ENCODE measurements at regions not wholly inside any gene's neighbourhood (a gene's known extent, or its start where the extent isn't known, plus 50 kb on each side); places are given as distances from the start of the nearest gene placed in this dataset.

DNA sequence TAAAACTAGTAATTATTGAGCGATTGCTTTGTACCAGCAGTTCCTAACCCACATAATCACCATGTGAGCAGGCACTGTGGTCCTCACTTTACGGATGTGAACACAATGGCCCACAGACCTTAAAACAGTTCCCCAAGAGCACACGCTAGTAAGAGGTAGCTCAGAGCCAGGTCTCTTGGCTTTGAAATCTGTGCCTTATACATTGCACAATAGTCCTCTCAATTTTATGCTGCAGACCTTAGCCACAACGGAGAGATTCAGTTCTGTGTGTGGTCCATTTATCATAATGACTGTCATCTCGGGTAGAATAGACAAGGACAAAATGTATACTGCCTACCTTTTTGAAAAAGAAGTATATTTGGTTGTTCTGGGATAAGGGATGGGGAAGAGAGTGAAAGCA, 289.0 kb upstream of the ANKRD55 start:
- TF ChIP-seq SIN3A (IDR thresholded peaks at IDR 0.05; ENCODE audit: borderline replicate concordance, insufficient read depth, low read length) (no peak), FOXP2 (optimal IDR thresholded peaks at IDR 0.05; ENCODE audit: borderline replicate concordance, extremely low read depth, extremely low read length, insufficient read depth) (no peak), POLR2AphosphoS5 (IDR thresholded peaks at IDR 0.05; ENCODE audit: low read depth, low read length) (no peak), TAF1 (IDR thresholded peaks at IDR 0.05; ENCODE audit: borderline replicate concordance, insufficient read depth, low read length) (no peak)
- TF ChIP-seq, protein P1, sequence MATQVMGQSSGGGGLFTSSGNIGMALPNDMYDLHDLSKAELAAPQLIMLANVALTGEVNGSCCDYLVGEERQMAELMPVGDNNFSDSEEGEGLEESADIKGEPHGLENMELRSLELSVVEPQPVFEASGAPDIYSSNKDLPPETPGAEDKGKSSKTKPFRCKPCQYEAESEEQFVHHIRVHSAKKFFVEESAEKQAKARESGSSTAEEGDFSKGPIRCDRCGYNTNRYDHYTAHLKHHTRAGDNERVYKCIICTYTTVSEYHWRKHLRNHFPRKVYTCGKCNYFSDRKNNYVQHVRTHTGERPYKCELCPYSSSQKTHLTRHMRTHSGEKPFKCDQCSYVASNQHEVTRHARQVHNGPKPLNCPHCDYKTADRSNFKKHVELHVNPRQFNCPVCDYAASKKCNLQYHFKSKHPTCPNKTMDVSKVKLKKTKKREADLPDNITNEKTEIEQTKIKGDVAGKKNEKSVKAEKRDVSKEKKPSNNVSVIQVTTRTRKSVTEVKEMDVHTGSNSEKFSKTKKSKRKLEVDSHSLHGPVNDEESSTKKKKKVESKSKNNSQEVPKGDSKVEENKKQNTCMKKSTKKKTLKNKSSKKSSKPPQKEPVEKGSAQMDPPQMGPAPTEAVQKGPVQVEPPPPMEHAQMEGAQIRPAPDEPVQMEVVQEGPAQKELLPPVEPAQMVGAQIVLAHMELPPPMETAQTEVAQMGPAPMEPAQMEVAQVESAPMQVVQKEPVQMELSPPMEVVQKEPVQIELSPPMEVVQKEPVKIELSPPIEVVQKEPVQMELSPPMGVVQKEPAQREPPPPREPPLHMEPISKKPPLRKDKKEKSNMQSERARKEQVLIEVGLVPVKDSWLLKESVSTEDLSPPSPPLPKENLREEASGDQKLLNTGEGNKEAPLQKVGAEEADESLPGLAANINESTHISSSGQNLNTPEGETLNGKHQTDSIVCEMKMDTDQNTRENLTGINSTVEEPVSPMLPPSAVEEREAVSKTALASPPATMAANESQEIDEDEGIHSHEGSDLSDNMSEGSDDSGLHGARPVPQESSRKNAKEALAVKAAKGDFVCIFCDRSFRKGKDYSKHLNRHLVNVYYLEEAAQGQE (IDR thresholded peaks at IDR 0.05; ENCODE audit: insufficient read depth in 1 of 2, low read depth in 2 of 2, low read length in 2 of 2) = no peak

- TF ChIP-seq, protein P1 (IDR thresholded peaks at IDR 0.05; ENCODE audit: insufficient read depth in 1 of 2, low read depth in 2 of 2, low read length in 2 of 2) = no peak
- no peak for TF ChIP-seq POLR2AphosphoS5 (IDR thresholded peaks at IDR 0.05; ENCODE audit: low read depth, low read length)
- no peak for TF ChIP-seq FOXP2 (optimal IDR thresholded peaks at IDR 0.05; ENCODE audit: borderline replicate concordance, extremely low read depth, extremely low read length, insufficient read depth)
Observed at GRCh38 chr5:56520986-56521730, 288.0 kb upstream of the ANKRD55 start.

- TF ChIP-seq FOXP2 (optimal IDR thresholded peaks at IDR 0.05; ENCODE audit: borderline replicate concordance, extremely low read depth, extremely low read length, insufficient read depth) = no peak
- no peak for TF ChIP-seq SIN3A (IDR thresholded peaks at IDR 0.05; ENCODE audit: borderline replicate concordance, insufficient read depth, low read length)
- TF ChIP-seq TAF1 (IDR thresholded peaks at IDR 0.05; ENCODE audit: borderline replicate concordance, insufficient read depth, low read length) = no peak
- TF ChIP-seq, protein P1 (IDR thresholded peaks at IDR 0.05; ENCODE audit: insufficient read depth in 1 of 2, low read depth in 2 of 2, low read length in 2 of 2) = no peak
- TF ChIP-seq POLR2AphosphoS5 (IDR thresholded peaks at IDR 0.05; ENCODE audit: low read depth, low read length) = no peak
Observed at GRCh38 chr5:56518820-56519219, 285.7 kb upstream of the ANKRD55 start.

- TF ChIP-seq SIN3A (IDR thresholded peaks at IDR 0.05; ENCODE audit: borderline replicate concordance, insufficient read depth, low read length) (no peak), FOXP2 (optimal IDR thresholded peaks at IDR 0.05; ENCODE audit: borderline replicate concordance, extremely low read depth, extremely low read length, insufficient read depth) (no peak), POLR2AphosphoS5 (IDR thresholded peaks at IDR 0.05; ENCODE audit: low read depth, low read length) (no peak), TAF1 (IDR thresholded peaks at IDR 0.05; ENCODE audit: borderline replicate concordance, insufficient read depth, low read length) (no peak)
- TF ChIP-seq, protein P1 (IDR thresholded peaks at IDR 0.05; ENCODE audit: insufficient read depth in 1 of 2, low read depth in 2 of 2, low read length in 2 of 2) = no peak
Observed at GRCh38 chr5:56517011-56517416, 283.9 kb upstream of the ANKRD55 start.

Measured in PFSK-1 (cell line).